Stimulated activated CD8-positive, alpha-beta memory T cell treated with anti-CD3 and anti-CD28 coated beads, Interleukin-12 subunit alpha, Interleukin-12 subunit beta, amount 100 ng/mL, for 24 hours (primary cell): ENCODE measurements at regions not wholly inside any gene's neighbourhood (a gene's known extent, or its start where the extent isn't known, plus 50 kb on each side); places are given as distances from the start of the nearest gene placed in this dataset.

ENCODE experiments used
- DNase-seq: peaks from one replicate; pipeline ENCODE4 v3.0.0-alpha.2; 2020; ENCODE audit errors: extremely low read depth

- no peak for DNase-seq
Measured at GRCh38 chr6:137434640-137435039, 59.6 kb downstream of the OLIG3 start.

GRCh38 chr6:137432054-137432611, 62.1 kb downstream of the OLIG3 start:
- DNase-seq, result no peak

- no peak for DNase-seq
Measured at GRCh38 chr6:137430954-137431353, 63.2 kb downstream of the OLIG3 start.

DNA sequence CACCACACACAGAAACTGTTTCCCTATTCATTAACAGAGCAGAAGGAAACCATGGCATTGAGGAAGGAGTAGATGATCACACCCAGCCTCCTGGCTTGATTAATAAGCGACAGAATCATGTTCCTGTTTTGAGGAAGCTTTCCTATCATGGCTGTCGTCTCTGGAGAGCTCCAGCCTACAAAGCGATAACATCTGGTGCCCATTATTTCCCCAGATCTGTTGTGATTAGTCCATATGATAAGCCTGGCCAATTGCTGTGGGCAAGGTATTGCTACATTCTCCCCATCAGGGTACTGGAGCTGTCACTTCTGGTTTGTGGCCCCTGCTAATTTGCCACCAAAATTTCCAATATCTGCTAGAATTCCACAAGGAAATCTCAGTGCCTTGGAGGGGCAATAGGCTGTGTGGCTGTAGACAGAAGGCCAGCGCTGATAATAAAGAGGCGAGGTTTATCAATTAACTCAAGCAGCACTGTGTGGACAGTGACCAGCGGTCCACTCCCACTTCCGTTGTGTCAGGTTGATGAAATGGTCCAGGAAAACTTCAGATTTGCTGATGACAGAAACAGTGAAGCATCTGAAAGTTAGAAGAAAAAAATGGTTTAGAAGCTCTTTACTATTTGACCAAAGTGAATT, 66.4 kb downstream of the OLIG3 start:
- no peak for DNase-seq

GRCh38 chr6:137426007-137426689, 68.0 kb downstream of the OLIG3 start:
- DNase-seq, result no peak

DNA sequence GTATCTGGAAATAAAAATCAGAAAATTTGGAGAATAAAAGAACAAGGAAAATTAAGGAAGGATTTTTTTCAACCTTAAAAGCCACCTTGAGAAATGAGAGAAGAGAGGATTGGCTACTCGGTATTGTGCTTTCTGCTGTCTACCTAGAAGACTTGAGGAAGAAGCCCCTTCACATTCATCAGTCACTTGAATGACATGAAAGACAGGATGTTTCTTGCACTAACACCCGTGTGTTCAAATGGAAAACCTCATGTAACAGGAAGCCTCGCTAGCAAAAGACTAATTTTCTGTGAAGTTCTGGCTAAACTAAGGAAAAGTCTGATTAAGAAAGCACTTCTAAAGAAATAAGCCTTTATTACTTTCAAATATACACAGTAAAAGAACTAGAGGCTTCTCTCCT, 69.9 kb downstream of the OLIG3 start:
- DNase-seq, result no peak

DNA sequence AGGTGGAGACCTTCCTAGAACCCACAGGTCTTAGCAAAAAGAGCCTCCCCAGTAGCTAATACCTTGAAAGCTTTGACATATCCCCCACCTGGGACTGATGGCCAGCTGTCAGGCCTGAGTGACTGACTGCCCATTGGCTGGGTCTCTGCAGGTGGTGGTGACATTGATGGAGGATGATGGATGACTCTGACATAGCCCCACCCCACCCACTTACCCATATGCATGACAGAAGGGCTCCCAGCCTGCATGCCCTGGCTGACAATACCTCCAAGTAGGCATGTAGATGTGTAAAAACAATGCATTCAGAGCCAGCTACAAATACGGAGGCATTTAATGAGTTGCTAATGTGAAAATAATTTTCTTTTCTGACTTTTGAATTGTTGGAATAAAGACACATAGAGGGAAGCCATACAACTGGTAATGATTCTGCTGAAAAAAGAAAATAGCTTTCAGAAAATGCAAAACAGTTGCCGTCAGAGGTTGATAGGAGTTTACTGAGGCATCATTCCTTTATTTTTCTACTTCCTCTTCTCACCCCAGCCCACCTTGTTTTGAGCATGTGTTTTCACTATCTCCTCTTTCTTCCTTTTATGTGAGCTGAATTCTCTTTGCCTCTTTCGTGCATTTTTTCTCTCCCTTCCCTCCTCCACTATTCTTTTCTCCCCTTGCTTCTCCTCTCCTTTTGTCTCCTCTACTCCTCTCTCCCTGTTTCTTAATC, 70.6 kb downstream of the OLIG3 start:
- DNase-seq, result no peak

DNA sequence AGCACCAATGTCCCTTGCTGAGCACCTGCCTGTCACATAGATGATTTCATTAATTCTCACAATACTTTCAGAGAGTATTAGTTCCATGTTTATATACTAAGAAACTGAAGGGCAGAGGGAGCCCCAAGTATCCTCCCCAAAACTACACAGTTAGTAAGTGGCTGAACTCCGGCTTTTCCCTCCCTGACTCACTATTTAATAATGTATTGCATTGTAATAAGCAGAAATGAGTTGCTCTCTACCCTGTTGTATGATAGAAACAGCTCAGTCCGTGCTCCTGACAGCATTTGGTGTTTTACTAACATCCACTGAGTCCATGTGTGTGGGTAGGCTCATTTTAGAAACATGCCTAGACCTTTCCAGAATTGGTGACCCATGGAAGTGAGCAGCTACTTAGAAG, 76.8 kb downstream of the OLIG3 start:
- DNase-seq, result no peak

DNA sequence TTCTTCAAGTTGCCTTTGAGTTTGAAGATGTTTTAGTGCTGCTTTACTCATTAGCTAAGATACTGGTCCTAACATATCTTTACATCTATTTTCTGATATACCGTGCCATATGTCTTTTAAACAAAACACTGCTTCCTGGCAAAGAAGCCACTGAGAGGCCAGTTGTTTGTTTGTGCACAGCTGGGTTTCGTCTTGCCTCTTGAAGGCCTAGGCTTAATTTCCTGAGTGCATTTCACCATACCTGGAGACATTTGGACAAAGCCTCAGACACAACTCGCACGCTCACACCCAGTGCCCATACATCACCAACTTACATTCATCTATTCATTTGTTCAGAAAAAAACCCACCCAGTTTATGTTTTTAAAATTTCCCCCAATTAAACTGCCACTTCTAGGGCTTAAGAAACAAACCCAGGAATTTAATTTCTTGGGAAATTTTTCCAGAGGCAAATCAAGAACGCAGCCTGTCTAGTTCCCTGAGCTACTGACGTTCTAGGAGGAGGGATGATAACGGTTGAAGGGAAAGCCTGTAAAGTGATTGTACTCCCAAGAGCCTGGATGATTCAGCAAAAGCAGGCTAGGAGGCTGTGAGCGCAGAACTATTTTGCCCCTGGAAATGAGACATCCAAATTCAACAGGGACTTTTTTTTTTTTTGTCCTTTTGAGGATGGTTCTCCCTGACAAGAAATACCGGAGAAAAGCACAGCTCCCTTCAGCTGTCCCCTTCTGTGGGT, 77.7 kb downstream of the OLIG3 start:
- DNase-seq, result no peak

- no peak for DNase-seq
Measured at GRCh38 chr6:137415834-137416190, 78.4 kb downstream of the OLIG3 start.

- DNase-seq, result no peak
Measured at GRCh38 chr6:137415127-137415833, 78.9 kb downstream of the OLIG3 start.

- DNase-seq, result no peak
Measured at GRCh38 chr6:137414599-137414998, 79.6 kb downstream of the OLIG3 start.

GRCh38 chr6:137413482-137413881, 80.7 kb downstream of the OLIG3 start:
- DNase-seq, result no peak

GRCh38 chr6:137412562-137412961, 81.6 kb downstream of the OLIG3 start:
- no peak for DNase-seq

DNA sequence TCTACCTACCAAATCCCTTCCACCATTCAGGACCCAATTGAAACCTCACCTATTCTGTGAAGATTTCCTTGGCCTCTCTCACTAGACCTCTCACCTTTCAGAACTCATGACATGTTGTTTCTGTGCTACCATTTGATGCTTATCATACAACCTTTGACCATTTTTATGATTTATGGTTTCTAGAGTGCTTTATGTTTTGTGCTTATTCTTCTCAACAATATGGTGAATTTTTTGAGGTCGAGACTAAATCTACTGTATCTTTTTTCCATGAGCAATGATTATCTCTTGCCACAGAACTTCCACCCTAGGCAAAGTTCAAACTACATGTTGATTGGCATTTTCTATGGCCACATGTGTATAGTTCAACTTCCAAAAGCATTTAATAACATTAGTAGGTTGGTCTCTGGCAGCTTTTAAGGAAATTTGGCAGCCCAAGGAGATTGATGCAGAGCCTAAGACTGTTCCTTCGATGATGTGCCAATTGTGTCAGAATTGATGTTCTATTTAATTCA, 84.9 kb downstream of the OLIG3 start:
- DNase-seq, result no peak

GRCh38 chr6:137407816-137408215, 86.4 kb downstream of the OLIG3 start:
- no peak for DNase-seq

GRCh38 chr6:137405806-137406205, 88.4 kb downstream of the OLIG3 start:
- DNase-seq, result no peak

GRCh38 chr6:137403855-137404254, 90.3 kb downstream of the OLIG3 start:
- DNase-seq, result no peak

DNA sequence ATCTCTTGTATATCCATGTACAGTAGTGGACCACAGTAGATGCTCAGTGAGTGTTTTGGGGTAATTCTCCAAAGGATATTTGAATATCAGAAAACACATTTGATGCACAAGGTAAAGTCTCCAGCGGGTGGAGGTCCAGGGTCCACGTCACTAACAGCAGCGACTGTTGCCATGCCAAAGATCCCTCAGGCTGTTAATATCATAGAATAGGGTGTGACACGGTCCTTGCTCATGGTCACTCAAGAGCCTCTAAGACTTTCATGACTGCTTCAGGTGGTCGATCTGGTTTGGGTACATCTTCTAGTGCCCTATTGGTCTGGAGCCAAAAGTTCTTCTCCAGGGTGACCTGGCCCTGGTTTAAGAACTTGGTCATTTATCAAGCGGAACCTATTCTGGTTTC, 90.8 kb downstream of the OLIG3 start:
- no peak for DNase-seq

DNA sequence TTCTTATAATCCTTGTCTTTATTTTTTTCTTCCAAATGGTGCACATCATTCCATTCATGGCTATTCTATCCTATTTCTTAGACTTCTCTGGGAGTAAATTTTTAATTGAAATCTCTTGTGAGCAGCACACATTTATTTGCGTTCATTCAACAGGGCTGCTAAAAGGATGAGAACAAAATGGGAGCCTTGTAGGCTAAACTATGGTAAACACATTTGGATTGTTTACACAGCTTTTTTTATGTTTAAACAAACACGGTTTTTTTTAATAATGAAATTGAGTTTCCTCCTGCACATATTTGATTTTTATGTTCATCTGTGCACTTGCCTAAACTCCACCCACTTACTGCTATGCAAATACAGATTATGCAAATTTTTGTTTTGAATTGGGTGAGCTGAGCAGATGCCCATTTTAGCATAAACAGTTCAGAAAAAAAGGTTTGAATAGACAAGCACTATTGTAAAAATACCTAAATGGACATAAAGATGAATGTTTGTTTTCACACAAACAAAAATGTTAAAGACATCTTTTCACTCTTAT, 92.0 kb downstream of the OLIG3 start:
- no peak for DNase-seq

- DNase-seq, result no peak
Measured at GRCh38 chr6:137401088-137401487, 93.1 kb downstream of the OLIG3 start.
